ENCODE measurements at regions not wholly inside any gene's neighbourhood (a gene's known extent, or its start where the extent isn't known, plus 50 kb on each side); places are given as distances from the start of the nearest gene placed in this dataset.

DNA sequence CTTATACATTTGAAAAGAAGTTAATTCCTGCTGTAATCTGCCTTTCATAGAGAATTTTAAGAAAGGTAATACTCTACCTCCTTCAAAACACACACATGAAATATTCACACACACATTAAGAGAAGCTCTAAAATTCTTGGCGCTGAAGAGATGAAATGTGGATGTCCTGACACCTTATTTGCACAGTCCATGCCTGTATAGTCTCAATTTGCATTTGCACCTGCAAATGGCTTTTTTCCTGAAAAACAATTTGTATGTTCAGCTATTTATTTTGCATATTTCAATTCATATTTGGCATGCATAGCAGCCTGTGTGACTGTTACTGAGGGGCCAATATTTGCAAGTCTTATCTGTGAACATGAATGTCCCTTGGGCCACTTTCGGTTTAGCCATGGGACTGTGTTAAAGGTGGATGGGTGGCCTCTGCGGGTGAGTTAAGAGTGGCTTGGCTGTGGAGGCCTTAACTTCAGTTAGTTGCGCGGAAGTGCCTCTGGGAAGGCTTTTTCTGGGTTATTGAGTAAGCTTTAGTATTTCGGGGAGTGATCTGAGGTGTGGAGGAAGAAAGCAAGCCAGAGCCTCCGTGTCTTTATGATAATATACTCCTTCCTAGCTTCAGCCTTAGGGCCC lies 443.3 kb upstream of the FAT1 start:
- Histone ChIP-seq H3K27ac (ENCODE audit: low read depth in 2 of 2, low read length in 2 of 2) (no peak overlapping the region), H3K9me3 (ENCODE audit: control insufficient read depth in 2 of 3, insufficient read depth in 1 of 3, low read length in 3 of 3) (no peaks in the 10 kb centered on the region), H3K9ac (ENCODE audit: low read length in 3 of 3) (no peak overlapping the region), H3K4me1 (ENCODE audit: control insufficient read depth in 2 of 3, insufficient read depth in 2 of 3, low read depth in 1 of 3, low read length in 3 of 3) (no peaks in the 10 kb centered on the region), H3K27me3 (ENCODE audit: control insufficient read depth, insufficient read depth, low read length) (no peaks in the 10 kb centered on the region), H3K36me3 (ENCODE audit: control insufficient read depth in 2 of 3, insufficient read depth in 3 of 3, low read length in 3 of 3) (no peaks in the 10 kb centered on the region), H3K4me3 (ENCODE audit: low read length in 3 of 3) (no peak overlapping the region)
- DNase-seq: no peak
- no peak for FAIRE-seq
- intact Hi-C loops (cut with DNase I): no loop called here
- TF ChIP-seq, protein P1, sequence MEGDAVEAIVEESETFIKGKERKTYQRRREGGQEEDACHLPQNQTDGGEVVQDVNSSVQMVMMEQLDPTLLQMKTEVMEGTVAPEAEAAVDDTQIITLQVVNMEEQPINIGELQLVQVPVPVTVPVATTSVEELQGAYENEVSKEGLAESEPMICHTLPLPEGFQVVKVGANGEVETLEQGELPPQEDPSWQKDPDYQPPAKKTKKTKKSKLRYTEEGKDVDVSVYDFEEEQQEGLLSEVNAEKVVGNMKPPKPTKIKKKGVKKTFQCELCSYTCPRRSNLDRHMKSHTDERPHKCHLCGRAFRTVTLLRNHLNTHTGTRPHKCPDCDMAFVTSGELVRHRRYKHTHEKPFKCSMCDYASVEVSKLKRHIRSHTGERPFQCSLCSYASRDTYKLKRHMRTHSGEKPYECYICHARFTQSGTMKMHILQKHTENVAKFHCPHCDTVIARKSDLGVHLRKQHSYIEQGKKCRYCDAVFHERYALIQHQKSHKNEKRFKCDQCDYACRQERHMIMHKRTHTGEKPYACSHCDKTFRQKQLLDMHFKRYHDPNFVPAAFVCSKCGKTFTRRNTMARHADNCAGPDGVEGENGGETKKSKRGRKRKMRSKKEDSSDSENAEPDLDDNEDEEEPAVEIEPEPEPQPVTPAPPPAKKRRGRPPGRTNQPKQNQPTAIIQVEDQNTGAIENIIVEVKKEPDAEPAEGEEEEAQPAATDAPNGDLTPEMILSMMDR (IDR thresholded peaks at IDR 0.05; ENCODE audit: borderline replicate concordance, extremely low read depth, insufficient read depth): no peak

DNA sequence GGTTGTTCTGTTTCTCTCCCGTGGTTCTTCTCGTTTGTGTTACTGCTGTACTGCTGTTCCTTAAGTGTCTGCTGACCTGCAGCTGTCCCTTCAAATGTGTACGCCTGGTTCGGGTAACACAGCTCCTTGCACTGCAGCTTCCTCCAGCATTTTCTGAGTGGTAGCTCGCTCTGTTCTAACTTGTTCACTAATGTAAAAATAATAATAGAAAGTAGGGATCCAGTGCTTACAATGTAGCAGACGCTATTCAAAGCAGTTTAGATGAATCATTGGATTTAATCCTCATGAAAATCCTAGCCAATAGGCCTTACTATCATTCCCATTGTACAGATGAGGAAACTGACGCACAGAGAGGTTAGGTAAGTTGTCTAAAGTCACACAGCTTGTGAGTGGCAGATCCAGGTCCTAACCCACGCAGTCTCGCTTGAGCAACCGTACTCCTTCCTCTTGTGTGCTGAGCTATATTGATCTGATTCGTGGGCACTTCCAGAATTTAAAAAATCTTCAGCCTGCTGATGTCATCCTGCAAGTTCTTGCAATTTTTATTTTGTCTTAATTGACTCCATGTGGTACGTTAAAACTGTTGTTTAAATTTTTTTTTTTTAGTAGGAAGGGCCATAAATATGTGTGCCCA lies 448.2 kb upstream of the FAT1 start:
- FAIRE-seq: no peak
- no peak overlapping the region for H3K9ac ChIP-seq (ENCODE audit: low read length in 3 of 3)

DNA sequence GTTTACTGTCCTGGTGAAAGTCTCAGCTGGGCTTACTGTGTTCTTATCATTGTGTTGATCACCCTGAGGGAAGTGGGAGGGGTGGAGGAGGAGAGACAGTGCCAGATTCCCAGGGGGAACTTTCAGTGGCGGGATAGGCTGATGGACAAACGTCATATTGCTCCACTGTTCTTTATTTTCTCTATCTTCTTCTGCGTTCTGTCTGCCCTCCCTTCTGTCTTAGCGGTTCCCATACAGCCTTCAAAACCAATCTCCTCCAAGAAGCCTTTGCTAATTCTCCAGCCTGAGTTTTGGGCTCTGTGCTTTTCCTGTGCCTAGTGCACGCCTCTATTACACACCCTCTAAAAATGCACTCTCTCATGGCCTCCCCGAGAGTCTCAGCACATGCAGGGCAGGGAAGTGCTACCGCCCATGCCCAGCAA lies 448.7 kb upstream of the FAT1 start:
- H3K27ac ChIP-seq (ENCODE audit: low read depth in 2 of 2, low read length in 2 of 2): no peak overlapping the region
- H3K27me3 ChIP-seq (ENCODE audit: control insufficient read depth, insufficient read depth, low read length): no peaks in the 10 kb centered on the region
- no peak overlapping the region for H3K4me3 ChIP-seq (ENCODE audit: low read length in 3 of 3)
- H3K9ac ChIP-seq (ENCODE audit: low read length in 3 of 3): no peak overlapping the region
- TF ChIP-seq, protein P1 (IDR thresholded peaks at IDR 0.05; ENCODE audit: borderline replicate concordance, extremely low read depth, insufficient read depth): no peak
- no peaks in the 10 kb centered on the region for H3K4me1 ChIP-seq (ENCODE audit: control insufficient read depth in 2 of 3, insufficient read depth in 2 of 3, low read depth in 1 of 3, low read length in 3 of 3)
- FAIRE-seq (no peak), DNase-seq (no peak)
- no peaks in the 10 kb centered on the region for H3K36me3 ChIP-seq (ENCODE audit: control insufficient read depth in 2 of 3, insufficient read depth in 3 of 3, low read length in 3 of 3)
- no peaks in the 10 kb centered on the region for H3K9me3 ChIP-seq (ENCODE audit: control insufficient read depth in 2 of 3, insufficient read depth in 1 of 3, low read length in 3 of 3)
- intact Hi-C loops (cut with DNase I): no loop called here

More for the DNA sequence above, 448.2 kb upstream of the FAT1 start:
- intact Hi-C loops (cut with DNase I): no loop called here
- no peak for DNase-seq
- no peaks in the 10 kb centered on the region for H3K9me3 ChIP-seq (ENCODE audit: control insufficient read depth in 2 of 3, insufficient read depth in 1 of 3, low read length in 3 of 3)
- no peaks in the 10 kb centered on the region for H3K4me1 ChIP-seq (ENCODE audit: control insufficient read depth in 2 of 3, insufficient read depth in 2 of 3, low read depth in 1 of 3, low read length in 3 of 3)
- H3K27ac ChIP-seq (ENCODE audit: low read depth in 2 of 2, low read length in 2 of 2): no peak overlapping the region
- H3K36me3 ChIP-seq (ENCODE audit: control insufficient read depth in 2 of 3, insufficient read depth in 3 of 3, low read length in 3 of 3): no peaks in the 10 kb centered on the region
- no peaks in the 10 kb centered on the region for H3K27me3 ChIP-seq (ENCODE audit: control insufficient read depth, insufficient read depth, low read length)
- TF ChIP-seq, protein P1 (IDR thresholded peaks at IDR 0.05; ENCODE audit: borderline replicate concordance, extremely low read depth, insufficient read depth): no peak
- no peak overlapping the region for H3K4me3 ChIP-seq (ENCODE audit: low read length in 3 of 3)

Measured in kidney (tissue), 13 donors.